NCI-H187 treated with DMSO at 0.1 percent for 48 hours (cell line): ENCODE measurements at regions not wholly inside any gene's neighbourhood (a gene's known extent, or its start where the extent isn't known, plus 50 kb on each side); places are given as distances from the start of the nearest gene placed in this dataset.
"Not testable (repeated sequence)": the region's sequence is repeated elsewhere in the genome, so short reads cannot be mapped to it uniquely, and the experiment has no call there.

ENCODE experiments used
- DNase-seq: peaks from one replicate; lab custom pipeline; 2025; lab: John Stamatoyannopoulos, UW

DNA sequence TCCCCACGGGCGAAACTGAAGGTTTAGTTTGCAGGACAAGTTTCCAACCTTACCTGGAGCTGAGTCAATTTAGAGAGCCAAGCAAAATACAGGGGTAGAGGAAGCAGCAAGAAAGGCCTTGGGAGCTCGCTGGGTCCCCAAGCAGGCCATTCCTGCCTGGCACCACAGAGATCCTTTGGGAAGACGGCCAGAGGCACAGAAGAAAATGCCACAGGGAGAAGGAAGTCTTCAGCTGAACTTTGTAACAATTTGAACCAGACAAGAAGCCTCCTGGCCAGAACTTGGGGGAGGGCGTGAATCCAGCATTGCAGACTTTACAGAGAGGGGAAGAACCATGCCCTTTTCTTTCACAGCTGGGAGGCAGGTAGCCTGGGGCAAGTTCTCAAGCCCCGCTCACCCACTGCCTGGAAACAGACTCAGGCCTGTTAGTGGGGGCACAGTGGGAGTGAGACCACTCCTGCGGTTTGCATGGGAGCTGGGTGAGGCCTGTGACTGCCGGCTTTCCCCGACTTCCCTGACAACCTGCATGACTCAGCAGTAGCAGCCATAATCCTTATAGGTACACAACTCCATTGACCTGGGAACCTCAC is 259.4 kb downstream of the SETD4 start:
- DNase-seq: not testable (repeated sequence)

DNA sequence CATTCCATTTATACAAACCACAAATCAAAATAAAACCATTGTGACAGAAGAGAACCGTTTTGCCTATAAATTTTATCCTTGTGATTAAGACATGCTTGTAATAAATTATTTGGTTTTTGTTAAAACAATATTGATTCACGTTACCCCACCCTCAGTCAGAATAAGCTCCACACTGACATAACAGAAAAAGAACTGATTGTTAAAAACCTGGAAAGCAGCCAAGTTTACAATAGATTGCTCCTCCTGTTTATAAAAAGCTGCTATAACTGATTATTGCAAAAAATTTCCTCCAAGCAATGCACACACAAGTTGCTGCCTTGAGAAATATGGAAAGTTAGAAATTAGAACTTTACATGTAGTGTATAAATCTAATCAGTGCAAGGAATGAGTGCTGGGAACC is 263.5 kb downstream of the SETD4 start:
- no peak for DNase-seq

DNA sequence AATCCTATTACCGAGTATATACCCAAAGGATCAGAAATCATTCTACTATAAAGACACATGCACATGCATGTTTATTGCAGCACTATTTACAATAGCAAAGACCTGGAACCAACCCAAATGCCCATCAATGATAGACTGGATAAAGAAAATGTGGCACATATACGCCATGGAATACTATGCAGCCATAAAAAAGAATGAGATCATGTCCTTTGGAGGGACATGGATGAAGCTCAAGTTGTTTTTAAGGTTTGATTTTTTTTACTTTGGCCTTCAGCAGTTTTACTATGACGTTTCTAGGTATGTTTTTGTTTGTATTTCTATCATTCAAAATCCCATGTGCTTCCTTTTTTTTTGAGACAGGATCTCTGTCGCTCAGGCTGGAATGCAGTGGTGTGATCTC is 265.8 kb downstream of the SETD4 start:
- not testable (repeated sequence) for DNase-seq

DNA sequence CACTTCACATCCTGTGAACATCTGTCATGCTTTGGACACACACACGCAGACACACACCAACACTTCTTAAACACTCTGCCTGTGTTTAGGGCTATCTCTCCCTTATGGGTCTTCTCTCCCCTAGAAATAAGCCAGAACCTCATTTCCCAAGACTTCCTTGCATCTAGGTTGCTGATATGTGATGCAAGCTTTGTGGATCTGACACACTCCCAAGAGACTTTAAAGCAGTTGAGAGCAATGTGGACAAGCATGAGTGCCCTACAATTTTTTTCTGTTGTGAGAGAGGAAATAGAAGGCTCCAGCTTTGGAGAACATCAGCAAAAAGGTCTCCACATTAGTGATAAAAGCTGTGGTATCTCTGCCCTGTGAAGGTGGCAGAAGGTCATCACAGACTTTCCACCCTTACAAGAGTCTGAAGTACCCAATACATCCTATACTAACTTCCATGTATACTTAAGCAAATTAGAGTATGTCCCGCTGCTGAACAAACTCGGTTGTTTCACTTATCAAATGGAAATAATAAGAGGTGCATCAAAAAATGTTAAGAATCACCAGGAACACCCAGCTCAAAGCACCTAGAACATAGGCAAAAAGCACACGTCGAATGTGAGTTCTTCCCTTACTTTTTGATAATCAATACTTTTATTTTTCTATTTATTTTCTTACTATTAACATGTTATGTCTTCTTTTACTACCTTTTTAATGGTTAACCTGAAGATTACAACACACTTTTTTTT is 267.6 kb downstream of the SETD4 start:
- DNase-seq: no peak

DNA sequence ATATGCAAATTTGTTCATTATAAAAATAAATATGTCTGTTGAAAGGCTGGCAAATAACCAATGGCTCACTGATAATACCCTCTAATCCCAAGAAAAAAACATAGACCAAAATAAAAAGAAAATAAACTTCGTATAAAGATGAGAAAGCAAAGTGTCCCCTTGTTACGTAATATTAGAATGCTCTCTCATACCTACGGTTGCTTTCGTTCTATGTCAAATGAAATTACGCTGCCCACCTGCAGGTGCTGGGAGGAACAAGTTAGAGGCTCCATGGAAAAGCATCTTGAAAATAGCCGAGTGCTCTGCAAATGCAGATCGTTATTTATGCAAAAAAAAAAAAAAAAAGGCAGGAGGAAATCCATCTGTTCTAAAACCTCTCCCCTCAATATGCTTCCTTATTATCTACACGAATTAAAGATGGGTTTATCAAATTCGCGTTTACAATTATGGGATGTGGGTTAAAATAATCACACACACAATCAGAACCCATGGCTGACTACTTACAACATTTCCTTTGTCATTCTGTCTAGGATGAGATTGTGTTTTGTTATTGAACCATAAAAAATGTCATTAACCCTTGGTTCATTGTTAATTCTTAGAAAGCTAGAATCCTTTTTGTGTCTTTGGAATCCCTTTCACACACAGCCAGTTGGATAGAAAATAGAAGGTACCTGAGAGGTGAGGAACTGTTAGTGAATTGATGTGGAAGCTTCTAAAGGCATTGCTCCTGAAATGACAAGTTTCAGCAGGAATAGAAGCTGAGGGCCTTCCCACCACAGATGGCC is 268.6 kb downstream of the SETD4 start:
- no peak for DNase-seq

DNA sequence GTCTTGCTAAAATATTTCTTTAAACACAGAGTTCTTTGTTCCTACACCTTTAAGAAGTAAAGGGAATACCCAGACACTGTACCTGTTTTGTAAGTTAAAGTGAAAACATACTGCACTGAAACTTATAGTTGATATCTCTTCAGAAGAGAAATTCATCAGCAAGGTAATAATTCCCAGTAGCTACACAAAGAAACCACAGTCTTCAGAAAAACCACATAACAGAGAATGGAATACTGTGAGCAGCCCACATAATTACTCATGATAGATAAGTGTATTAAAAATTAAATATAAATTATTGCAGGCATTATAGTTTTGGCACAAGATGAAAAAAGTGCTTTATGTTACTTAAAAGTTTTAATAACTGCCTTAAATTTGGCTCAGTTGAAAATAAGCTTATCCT is 276.6 kb downstream of the SETD4 start:
- no peak for DNase-seq

DNA sequence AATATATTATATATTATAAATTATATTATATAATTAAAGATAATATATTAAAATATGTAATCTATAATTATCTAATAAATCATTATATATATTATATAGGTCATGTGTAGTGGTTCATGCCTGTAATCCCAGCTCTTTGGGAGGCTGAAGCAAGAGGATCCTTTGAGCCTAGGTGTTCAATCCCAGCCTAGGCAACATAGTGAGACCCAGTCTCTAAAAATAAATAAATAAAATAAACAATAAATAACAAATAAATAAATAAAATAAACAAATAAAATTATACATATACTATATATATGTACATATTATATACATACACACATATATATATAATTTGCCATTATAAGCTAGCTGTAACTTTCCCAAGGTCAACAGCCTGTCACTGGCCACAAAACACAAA is 277.7 kb downstream of the SETD4 start:
- no peak for DNase-seq

DNA sequence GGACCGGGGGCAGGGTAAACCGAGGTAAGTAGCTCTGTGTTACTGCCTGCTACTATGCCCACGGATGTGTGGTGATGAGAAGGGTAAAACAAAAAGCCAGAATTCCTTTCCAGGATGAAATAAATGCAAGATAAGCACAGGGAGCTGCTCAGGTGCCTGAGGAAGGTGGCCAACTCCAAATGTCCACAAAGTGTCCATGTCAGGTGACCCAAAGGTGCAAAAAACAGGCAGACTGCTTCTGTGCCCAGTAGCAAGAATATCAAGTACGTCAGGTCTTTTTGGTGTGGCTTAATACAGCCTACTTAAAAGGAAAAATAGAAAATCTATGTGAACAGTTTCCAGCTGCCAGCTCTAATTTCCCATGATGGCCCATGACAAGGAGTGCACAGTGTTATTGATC is 279.3 kb downstream of the SETD4 start:
- no peak for DNase-seq

DNA sequence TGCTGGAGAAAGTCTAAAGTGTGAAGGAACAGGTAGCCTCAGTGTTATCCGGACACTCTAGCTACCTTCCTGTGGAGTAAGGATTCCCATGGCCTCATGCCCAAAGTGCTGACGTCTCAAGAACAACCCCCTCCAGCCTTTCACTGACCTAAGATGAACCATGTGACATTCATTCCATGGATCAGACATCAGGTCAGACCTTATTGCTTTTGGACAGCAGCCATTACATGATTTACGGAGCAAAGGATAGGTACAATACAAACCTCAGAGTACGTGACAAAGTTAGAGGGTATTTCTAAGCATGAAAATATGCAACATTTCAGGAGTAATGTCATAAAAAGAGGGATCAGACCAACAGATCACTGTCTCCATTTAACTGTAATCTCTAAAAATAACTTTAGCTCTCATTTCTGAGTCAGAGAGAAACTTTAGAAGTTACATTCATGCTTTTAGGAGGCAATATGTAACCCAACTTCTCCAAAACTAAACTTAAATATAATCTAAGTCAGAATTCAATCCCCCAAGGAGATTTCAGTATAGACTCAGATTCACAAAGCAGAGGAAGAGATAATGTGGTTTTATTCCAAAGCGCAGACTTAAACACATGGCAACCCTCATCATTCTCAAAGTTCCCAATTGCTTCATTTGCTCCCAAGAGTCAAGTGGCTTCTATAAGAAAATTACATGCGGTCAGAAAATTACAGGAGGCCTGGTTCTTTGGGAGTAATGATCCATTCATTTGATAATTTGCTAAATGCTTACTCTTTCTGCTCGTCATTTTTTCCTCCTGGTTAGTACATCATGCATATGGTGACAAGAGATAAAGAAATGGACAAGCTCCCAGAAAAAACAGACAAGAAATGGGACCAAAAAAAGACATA is 280.4 kb downstream of the SETD4 start:
- DNase-seq: no peak

DNA sequence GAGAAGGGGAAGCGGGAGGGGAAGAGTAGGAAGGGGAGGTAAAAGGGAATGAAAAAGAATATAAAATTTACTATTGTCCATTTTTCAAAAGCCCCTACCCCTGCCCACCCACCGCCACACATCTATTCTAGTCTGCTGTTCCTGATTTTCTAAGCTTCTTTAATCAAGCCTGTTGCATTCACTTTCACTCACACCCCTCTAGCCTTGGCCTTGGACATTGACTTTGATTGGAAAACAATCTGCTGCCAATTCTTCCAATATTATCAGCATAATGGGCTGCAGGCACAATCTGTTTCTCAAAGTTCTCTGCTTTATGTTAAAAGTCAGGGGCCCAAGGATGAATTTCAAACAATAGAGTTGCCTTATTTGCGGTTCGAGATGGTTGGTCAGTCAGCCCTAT is 281.2 kb downstream of the SETD4 start:
- no peak for DNase-seq

DNA sequence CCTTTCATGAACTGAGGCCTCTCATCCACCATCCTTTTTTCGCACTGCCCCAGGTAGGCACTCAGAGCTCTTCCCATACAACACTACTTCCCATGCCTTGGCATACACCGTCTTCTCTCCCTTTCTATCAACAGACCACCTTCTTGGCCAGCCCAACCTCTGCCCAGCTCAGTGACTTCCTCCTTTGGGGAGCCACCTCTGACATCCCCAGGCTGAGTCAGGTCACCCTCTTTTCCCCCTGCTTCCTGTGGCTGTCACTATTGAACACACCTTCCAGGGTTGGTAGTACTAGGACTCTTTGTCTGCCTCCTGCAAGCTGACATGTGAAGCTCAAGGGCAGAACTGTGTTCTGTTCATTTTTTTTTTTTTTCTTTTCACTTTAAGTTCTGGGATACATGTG is 283.2 kb downstream of the SETD4 start:
- no peak for DNase-seq

DNA sequence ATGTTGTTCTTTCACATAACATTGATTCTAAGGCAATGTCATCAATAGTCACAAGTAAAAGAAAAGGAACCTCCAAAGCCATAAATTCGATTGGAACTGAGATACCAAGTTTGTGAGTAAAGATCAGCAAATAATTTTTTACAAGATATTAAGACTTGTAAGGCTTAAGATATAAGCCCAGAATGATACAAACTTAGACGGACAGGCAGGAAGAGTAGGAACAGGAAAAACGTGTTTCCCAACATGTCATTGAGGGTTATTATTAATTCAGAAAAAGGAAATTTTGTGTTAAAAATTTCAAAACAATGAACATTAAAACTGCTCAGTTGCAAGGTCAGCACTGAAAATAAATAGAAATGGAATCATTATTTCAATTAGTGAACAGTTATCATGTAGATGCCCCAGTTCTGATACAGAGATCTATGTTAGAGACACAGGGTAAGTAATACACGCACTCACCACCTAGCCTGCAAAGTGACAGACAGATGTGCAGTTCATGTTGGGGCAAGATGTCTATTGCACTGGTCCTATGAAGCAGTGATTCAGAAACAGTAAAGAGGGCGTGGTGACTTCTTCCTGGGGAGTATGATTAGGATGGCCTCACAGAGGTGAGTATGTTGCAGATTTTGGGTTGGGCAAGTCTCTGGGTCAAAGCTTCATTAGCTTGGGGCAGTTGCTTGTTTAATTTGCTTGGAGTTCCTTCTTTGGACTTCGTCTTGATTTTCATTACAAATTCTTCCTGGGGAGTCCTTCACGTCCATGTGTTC is 284.4 kb downstream of the SETD4 start:
- DNase-seq: no peak

DNA sequence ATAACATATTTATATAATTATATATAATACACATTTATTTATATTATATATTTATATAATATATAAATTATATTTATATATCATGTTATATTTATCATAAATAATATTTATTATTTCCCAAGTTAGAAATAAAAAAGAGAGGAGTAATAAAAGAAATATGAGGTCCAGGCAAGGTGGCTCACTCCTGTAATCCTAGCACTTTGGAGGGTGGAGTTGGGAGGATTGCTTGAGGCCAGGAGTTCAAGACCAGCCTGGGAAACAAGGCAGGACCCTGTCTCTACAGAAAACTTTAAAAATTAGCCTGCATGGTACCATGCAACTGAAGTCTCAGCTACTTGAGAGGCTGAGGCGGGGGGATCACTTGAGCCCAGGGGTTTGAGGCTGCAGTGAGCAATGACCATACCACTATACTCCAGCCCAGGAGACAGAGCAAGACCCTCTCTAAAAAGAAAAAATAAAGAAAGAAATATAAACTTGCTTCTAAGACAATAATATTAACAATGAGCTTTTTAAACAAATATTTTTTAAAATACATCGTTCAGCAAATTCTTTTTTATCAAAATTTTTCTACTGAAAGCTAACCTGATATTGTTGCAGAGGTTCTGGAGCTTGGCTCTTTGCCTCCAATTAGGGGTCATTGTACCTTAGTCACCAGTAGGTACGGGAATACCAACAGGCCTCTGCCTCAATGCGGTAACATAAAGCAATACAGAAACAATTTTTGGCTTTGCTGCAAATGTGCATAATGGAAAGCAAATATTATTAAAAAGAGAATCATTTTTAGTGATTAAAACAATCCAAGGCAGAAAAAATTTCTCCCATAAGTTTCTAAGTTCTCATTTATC is 290.0 kb downstream of the SETD4 start:
- no peak for DNase-seq

DNA sequence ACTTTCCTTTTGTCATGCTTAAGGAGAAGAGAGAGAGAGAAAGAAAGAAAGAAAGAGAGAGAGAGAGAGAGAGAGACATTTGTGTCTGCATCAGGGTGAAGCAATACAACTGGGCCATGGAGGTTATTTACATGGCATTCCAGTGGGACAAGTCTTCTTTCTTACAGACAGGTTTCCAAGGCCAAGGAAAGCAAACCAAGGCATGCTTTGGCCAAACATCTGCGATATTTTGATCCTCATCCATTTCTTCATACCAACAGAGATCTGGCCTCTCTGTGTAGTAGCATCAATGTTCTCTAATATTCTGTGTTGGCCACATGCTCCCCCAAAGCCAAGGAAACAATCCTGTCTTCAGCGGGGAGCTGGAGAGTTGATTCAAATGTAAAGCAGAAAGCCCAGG is 292.1 kb downstream of the SETD4 start:
- DNase-seq: no peak

DNA sequence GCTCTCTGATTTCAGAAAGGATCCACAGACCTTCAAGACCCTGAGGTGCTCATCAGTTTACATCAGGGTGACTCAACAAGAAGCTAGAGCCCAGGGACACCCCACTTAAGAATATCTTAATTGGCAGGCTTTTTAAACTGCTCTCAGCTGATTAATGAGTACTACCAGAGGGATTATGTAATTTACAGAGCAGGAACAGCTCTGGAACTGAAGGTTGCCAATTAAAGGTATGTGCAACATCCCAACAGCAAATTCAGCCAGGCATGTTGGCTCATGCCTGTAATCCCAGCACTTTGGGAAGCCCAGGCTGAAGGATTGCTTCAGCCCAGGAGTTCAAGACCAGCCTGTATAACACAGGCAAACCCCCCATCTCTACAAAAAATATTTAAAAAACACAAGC is 295.7 kb downstream of the SETD4 start:
- no peak for DNase-seq

DNA sequence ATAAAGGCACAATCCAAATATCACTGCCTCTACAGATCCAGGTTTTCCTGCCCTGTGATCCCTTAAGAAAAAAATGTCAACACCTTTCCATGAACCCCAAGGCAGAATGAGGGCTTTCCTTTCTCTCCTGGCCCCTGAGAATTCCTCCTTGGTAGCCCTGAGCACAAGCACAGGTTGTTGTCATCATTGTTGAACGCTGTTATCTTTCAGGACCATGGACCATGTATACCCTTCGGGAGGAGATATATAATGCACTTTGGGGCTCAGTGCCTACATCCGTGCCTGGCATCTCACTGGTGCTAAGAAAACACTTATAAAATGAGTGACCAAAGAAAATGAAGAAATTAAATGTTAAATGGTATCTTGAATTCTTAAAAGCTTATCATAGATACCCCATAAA is 296.2 kb downstream of the SETD4 start:
- no peak for DNase-seq

DNA sequence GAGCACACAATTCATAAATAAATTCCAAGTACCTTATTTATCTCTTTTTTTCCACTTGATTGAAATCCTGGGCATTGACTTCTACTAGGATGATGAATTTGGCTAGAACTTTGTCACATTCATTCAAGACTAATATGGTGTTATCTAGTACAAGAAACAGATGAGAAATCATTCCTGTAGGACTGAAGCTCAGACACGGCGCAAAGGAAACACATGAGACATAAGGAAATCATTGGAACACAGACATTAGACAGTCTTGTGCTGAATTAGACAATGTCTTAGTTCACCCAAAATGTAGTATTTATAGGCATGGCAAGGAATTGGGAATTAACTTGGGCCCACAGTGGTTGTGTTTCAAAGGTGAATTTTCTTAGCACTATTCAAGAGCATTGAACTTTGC is 305.7 kb downstream of the SETD4 start:
- no peak for DNase-seq

DNA sequence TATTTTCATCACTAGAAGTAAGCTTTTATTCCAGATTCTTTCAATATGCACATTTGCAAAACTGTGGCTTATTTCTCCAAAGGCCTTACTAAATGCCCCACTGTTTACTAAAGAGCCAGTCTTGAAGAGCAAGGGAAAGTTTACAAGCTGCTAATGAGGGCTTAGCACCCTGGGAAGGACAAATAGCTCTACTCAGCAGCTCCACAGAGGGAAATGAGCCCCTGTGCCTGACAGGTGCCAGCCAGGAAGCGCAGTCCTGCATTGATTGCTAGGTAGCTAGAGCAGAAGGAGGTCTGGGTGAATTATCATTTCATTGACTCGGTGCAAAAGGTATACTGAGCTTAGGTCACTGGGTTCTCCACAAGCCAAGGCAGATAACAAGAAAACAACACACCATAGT is 307.0 kb downstream of the SETD4 start:
- DNase-seq: no peak

DNA sequence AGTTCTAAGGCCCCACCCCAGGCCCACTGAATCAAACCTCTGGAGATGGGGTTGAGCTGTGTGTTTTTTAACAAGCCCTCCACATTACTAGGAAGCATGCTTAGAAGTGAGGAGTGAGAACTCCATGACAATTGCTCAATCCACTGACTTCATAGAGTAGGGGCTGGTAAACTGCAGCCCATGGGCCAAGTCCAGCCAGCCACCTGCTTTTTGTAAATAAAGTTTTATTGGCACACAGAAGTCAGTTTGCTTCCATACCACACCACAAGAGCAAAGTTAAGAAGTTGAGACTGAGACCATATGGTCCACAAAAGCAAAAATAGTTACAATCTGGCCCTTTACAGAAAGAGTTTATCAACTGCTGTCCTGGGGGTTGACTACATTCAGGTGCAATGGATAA is 309.2 kb downstream of the SETD4 start:
- no peak for DNase-seq

DNA sequence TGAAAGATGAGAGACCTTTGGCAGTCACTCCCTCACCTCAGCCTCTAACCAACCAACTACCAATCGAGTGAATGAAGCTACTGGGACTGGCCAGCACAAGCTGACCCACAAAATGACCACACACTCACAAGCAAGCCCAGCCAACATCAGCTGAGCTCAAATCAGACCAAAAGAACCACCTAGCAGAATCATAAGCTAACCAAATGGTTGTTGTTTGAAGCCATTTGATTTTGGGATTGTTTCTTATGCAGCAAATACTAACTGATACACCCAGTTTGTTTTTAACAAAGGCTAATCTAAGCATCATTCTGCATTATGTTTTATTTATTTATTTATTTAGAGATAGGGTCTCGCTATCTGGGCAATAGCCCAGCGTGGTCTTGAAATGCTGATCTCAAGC is 310.4 kb downstream of the SETD4 start:
- no peak for DNase-seq
